Activated B cell treated with CpG ODN at 0.5 μM for 24 hours (primary cell): ENCODE measurements at regions not wholly inside any gene's neighbourhood (a gene's known extent, or its start where the extent isn't known, plus 50 kb on each side); places are given as distances from the start of the nearest gene placed in this dataset.

ENCODE experiments used
- ATAC-seq: fragments of 200-7000 bp; cut with Tn5 transposase; one replicate; pipeline ENCODE4 v1.10.0; 2021; ENCODE audit warnings: low read depth, mild to moderate bottlenecking, moderate library complexity
- CTCF ChIA-PET: fragments of 350-600 bp; sonication (Branson Sonifier 250); formaldehyde crosslinking; loops from one replicate; lab custom pipeline; 2021; ENCODE audit warnings: antibody characterized with exemption; lab: Charles Lee
- POLR2A ChIA-PET: fragments of 350-600 bp; sonication (Branson Sonifier 250); formaldehyde crosslinking; loops from one replicate; lab custom pipeline; 2021; ENCODE audit warnings: antibody characterized with exemption; lab: Charles Lee
- DNase-seq: peaks from one replicate; pipeline ENCODE4 v3.0.0; 2022
- H3K27ac Mint-ChIP-seq: one replicate; pipeline ENCODE4 v1.8.0; 2020; ENCODE audit warnings: mixed read lengths
- H3K27me3 Mint-ChIP-seq: one replicate; pipeline ENCODE4 v1.8.0; 2021; ENCODE audit warnings: mixed read lengths
- H3K36me3 Mint-ChIP-seq: one replicate; pipeline ENCODE4 v1.8.0; 2021; ENCODE audit warnings: low read depth, mixed read lengths
- H3K4me1 Mint-ChIP-seq: one replicate; pipeline ENCODE4 v1.8.0; 2021; ENCODE audit warnings: mixed read lengths
- H3K4me3 Mint-ChIP-seq: one replicate; pipeline ENCODE4 v1.8.0; 2020; ENCODE audit warnings: mild to moderate bottlenecking, mixed read lengths
- H3K9me3 Mint-ChIP-seq: one replicate; pipeline ENCODE4 v1.8.0; 2020; ENCODE audit warnings: mixed read lengths
- CTCF ChIP-seq: fragments of 200-600 bp; IDR thresholded peaks from one replicate; pipeline ENCODE4 v1.8.0; 2022; ENCODE audit warnings: antibody characterized with exemption, mild to moderate bottlenecking
- intact Hi-C: fragments of 100-400 bp; cut with micrococcal nuclease; formaldehyde crosslinking; loops from one replicate; pipeline ENCODE4 v1.15.1; 2024

DNA sequence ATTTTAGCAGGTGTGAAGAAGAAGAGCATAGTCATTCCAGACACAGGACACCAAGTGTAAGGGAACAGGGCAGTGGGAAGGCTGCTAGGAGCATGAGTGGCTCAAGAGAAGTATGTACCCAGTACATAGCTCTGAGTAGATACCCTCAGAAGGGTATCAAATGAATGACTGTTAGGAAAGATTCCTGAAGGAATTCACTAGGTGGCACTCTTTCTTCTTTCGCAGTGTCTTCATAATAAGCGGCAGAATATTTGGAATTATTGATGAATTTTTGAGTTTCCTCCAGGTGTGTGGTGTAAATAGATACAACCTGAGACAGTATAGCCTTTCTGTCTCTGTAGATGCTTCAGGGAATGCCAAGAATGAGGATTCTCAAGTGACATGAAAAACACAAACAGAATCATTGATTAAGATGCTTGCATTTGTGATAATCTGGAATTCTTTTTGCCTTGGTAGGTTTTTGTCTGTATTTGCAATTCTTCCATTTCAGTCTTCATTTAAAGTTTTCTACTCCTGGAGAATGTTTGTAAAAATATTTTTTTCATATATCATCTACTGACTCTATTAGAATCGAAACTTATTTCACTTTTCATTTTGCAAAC, 264.3 kb upstream of the RIMS1 start:
- DNase-seq (no peak), ATAC-seq (no peak)
- Mint-ChIP-seq H3K36me3 (no peaks in the 10 kb centered on the region), H3K4me1 (no peaks in the 10 kb centered on the region), H3K9me3 (peaks cover 19% of the 10 kb centered on the region), H3K27me3 (no peaks in the 10 kb centered on the region), H3K4me3 (no peak overlapping the region), H3K27ac (no peak overlapping the region)
- TF ChIP-seq CTCF, result no peak
- CTCF ChIA-PET, result no interaction called here
- POLR2A ChIA-PET, result no interaction called here
- intact Hi-C loops, result no loop called here

- H3K36me3 Mint-ChIP-seq, result no peaks in the 10 kb centered on the region
- ATAC-seq, result no peak
Observed at GRCh38 chr6:71642120-71642519, 244.2 kb upstream of the RIMS1 start.

DNA sequence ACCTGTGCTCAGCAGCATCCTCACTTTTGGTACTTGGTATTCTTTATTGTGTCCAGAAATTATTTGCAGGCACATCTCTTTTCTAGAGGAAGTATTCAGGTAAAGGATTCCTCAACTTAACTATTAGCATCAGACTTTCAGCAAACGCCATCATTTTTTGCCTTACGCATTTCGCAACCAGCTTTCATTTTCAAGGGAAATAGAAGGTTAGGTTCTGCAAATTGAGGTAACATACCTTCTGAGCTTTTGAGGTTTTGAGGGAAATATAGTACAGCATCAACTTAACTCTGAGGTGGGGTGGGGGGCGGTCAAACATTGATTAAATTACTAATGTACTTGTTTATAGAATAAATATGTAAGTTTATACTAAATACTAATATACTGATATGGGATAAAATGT, 243.6 kb upstream of the RIMS1 start:
- no peak for TF ChIP-seq CTCF

More at GRCh38 chr6:71642120-71642519, 244.2 kb upstream of the RIMS1 start:
- H3K4me1 Mint-ChIP-seq, result no peaks in the 10 kb centered on the region
- TF ChIP-seq CTCF, result no peak
- intact Hi-C loops, result no loop called here
- no peaks in the 10 kb centered on the region for H3K27me3 Mint-ChIP-seq
- H3K4me3 Mint-ChIP-seq, result no peak overlapping the region
- no peak overlapping the region for H3K27ac Mint-ChIP-seq
- ChIA-PET POLR2A (no interaction called here), CTCF (no interaction called here)
- no peaks in the 10 kb centered on the region for H3K9me3 Mint-ChIP-seq
- no peak for DNase-seq

GRCh38 chr6:71645299-71645698, 241.1 kb upstream of the RIMS1 start:
- ATAC-seq (no peak), DNase-seq (no peak)
- no peaks in the 10 kb centered on the region for H3K4me1 Mint-ChIP-seq
- no peak overlapping the region for H3K27ac Mint-ChIP-seq
- H3K27me3 Mint-ChIP-seq, result no peaks in the 10 kb centered on the region
- no peaks in the 10 kb centered on the region for H3K9me3 Mint-ChIP-seq
- ChIA-PET CTCF (no interaction called here), POLR2A (no interaction called here)
- no peak overlapping the region for H3K4me3 Mint-ChIP-seq
- intact Hi-C loops, result no loop called here
- TF ChIP-seq CTCF, result no peak
- no peaks in the 10 kb centered on the region for H3K36me3 Mint-ChIP-seq

More for the DNA sequence above, 243.6 kb upstream of the RIMS1 start:
- Mint-ChIP-seq H3K4me3 (no peak overlapping the region), H3K27ac (no peak overlapping the region), H3K36me3 (no peaks in the 10 kb centered on the region), H3K4me1 (no peaks in the 10 kb centered on the region), H3K27me3 (no peaks in the 10 kb centered on the region), H3K9me3 (no peaks in the 10 kb centered on the region)
- POLR2A ChIA-PET, result no interaction called here
- DNase-seq (no peak), ATAC-seq (no peak)
- intact Hi-C loops, result no loop called here
- CTCF ChIA-PET, result no interaction called here

DNA sequence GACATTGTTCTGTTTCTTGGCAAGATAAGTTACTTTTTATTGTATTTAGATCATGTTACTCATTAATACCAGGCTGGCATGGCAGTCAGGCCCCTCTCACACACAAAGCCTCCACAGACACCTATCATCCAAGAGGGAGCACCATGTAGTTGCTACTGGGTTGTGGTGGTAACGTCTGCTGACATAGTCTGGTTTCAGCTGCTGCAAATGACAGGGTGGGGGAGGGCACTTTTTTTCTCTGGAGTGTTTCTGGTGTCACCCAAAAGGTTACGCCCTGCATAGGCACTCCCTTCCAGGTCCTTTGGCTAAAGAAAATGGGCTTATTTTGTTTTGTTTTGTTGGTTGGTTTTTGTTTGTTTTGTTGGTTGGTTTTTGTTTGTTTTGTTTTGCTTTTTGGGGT, 236.4 kb upstream of the RIMS1 start:
- Mint-ChIP-seq H3K4me3 (no peak overlapping the region), H3K4me1 (no peaks in the 10 kb centered on the region), H3K27me3 (no peaks in the 10 kb centered on the region), H3K36me3 (no peaks in the 10 kb centered on the region), H3K9me3 (no peaks in the 10 kb centered on the region), H3K27ac (no peak overlapping the region)
- DNase-seq, result no peak
- intact Hi-C loops, result no loop called here
- CTCF ChIA-PET, result no interaction called here
- POLR2A ChIA-PET, result no interaction called here
- TF ChIP-seq CTCF, result no peak
- no peak for ATAC-seq
